G401 (cell line): ENCODE measurements at regions not wholly inside any gene's neighbourhood (a gene's known extent, or its start where the extent isn't known, plus 50 kb on each side); places are given as distances from the start of the nearest gene placed in this dataset.
"Not testable (repeated sequence)": the region's sequence is repeated elsewhere in the genome, so short reads cannot be mapped to it uniquely, and the experiment has no call there.

ENCODE experiments used
- DNase-seq: peaks from one replicate; pipeline ENCODE4 v3.0.0-alpha.2; 2015; ENCODE audit warnings: low spot score
- in situ Hi-C: cut with HindIII; loops from 2 replicates; pipeline ENCODE4 v1.10.0; 2016; ENCODE audit warnings: low sequenced_read_pairs, mixed read lengths

DNA sequence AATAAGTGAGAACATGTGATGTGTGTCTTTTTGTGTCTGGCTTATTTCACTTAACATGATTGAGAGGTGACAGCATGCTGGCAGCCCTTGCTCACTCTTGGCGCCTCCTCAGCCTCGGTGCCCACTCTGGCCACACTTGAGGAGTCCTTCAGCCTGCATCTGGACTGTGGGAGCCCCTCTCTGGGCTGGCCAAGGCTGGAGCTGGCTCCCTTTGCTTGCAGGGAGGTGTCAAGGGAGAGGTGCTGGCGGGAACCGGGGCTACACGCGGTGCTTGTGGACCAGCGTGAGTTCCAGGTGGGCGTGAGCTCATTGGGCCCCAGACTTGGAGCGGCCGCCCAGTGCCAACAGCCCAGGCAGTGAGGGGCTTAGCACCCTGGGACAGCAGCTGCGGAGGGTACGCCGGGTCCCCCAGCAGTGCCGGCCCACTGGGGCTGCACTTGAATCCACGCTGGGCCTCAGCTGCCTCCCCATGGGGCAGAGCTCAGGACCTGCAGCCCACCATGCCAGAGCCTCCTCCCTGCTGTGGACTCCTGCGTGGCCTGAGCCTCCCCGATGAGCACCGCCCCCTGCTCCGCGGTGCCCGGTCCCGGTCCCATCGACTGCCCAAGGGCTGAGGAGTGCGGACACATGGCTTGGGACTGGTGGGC, 658.6 kb downstream of the GRXCR1 start:
- DNase-seq, result no peak
- in situ Hi-C loops, result no loop called here

DNA sequence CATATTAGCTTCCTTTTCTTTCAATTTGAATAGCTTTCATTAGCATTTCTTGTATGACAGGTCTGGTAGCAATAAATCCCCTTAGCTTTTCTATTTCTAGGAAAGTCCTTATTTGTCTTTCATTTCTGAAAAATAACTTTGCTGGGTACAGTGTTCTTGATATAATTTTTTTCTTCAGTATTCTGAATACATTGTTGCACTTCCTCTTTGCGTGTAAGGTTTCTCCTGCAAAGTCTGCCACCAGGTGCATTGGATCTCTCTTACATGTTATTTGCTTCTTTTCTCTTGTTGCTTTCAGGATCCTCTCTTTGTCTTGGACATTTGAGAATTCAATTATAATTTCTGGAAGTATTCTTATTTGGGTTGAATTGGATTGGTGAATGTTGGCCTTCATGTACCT, 663.7 kb downstream of the GRXCR1 start:
- in situ Hi-C loops, result no loop called here

DNA sequence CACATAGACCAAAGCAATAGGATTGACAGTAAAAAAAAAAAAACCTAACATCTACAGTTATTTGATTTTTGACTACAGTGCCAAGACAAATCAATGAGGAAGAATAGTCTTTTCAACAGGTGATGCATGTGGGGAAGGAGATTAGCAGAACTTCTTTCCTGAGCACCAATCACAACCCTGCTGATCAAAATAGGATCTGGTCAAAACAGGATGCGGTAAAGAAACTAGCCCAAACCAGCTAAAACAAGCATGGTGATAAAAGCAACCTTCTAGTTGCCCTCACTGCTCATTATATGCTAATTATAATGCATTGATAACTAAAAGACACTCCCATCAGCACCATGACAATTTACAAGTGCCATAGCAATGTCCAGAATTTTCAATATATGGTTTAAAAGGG, 667.5 kb downstream of the GRXCR1 start:
- DNase-seq, result no peak
- in situ Hi-C loops, result no loop called here

More for the DNA sequence above, 663.7 kb downstream of the GRXCR1 start:
- no peak for DNase-seq

DNA sequence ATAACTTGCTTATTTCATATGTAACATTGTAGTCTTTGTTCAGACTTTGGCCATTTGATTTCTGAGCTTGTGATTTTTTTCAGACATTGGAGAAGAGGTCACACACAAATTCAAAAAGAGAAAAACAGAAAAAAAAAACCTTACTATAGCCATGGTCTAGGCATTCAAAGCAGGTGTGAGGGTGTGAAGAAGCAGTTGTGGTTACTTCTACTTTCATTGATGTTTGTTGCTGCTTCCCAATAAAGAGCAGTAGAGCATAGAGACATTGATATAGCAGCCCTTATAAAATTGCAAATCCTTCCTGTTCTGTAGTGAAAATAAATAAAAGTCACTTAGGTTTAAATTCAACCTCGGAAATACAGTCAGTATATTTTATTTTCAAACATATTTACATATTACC, 671.6 kb downstream of the GRXCR1 start:
- in situ Hi-C loops, result no loop called here
- no peak for DNase-seq

DNA sequence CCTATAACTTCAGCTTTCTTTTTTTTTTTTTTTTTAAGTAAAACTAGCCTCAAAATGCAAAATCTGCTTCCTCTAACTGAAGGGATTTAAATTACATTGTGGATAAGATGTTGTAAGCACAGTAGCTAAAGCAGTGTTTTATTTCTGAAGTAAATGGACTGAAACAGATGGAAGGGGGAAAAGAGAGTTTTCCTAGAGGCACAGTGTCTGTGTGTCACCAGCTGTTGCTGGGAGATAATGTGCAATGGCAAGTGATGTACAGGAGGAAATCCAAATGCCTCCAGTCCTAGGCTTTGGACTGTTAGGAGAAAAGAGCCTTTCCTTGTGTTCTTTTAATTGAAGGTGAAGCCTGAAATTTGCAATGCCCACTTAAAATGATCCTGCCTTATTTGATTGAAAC, 672.1 kb downstream of the GRXCR1 start:
- in situ Hi-C loops, result no loop called here
- DNase-seq, result peak; percentile 30

DNA sequence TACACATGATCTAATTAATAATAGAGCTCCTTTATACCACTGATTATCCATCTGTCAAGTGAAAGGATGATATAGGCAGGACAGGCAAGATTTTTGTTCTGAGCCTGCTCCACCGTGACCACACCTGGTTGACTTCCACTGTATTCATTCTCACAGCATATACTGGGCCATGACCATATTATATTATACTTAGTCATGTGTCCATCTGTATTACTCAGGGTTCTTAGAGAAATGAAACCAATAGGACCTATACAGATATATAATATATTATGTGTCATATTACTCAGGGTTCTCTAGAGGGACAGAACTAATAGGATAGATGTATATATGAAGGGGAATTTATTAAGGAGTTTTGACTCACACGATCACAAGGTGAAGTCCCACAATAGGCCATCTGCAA, 675.1 kb downstream of the GRXCR1 start:
- in situ Hi-C loops, result no loop called here

DNA sequence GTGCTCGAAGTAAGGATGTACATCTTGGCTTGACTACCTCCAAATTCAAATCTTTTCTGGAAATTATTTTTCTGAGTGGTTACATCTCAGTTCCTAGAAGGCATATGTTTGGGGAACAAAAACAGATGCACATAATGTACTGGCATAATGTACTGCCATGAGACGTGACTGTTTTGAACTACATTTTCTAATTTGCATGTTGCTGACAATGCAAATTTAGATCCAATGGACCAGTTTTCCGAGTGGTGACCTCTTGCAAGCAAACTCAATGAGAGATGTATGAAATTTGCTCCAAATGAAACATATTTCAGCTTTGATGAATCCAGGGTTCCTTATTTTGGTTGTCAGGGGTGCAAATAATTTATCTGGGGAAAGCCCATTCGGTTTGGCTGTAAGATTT, 694.3 kb downstream of the GRXCR1 start:
- in situ Hi-C loops, result no loop called here
- no peak for DNase-seq

More for the DNA sequence above, 675.1 kb downstream of the GRXCR1 start:
- DNase-seq, result no peak

DNA sequence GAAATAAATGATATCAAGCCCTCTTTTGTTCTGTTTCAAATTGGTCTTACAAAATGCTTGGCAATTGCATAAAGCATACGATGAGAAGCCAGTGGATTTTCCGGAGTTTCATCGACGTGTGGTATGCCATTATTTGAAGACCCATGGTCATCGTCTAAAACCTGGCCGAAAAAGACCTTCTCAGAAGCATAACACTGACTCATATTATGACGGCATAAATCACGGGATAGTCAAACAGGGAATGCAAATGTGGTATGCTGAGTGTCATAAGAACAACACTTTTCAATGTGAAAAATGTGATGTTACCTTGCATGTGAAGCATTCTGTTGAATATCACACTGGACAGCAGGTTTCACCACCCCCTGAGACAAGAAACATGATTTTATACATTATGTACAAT, 695.2 kb downstream of the GRXCR1 start:
- DNase-seq, result no peak
- in situ Hi-C loops, result no loop called here

DNA sequence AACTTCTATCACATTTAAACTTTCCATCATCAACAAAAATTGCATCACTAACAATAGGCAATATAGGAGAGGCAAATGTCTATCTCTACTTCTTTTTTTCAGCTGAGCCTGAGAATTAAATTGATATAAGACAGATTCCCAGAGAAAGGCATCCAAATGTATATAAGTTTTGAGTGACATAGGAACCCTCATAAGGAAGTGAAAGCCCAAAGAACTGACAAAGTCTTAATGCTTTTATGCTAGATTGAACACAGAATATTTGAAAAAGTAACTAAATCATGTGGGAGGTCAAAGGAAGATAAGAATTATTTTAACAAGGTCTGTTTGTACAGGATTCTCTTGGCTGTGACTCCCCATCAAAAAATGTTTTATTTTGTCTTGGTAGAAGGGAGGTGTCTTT, 714.9 kb downstream of the GRXCR1 start:
- in situ Hi-C loops, result no loop called here
- DNase-seq, result no peak

DNA sequence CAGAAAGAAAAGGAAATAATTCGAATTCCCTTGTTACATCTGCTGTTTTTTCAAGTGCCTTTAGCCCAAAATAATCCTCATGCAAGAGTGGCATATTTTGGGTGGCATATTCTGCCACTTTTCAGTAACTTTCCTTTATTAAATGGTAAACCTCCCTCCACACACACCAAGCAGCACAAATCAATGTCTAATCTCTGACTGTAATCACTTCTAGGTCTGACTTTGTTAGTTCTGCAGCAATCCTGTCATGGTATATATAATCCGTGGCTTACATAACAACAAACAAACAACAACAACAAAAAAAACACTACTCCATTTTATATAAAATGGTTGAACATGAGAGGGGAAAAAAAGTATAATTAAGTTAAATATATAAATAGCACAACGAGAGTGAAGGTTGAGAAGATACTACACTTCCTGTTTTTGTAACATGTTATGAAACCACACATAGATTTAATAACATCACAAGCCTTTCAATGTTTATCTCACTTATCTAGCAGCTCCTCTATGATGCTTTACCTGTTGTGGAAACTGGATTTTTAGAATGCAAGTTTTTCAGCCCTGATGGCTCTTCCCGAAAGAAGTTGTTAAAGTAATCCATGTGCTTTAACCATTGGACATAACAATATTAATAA, 715.4 kb downstream of the GRXCR1 start:
- in situ Hi-C loops, result no loop called here
- DNase-seq, result no peak

DNA sequence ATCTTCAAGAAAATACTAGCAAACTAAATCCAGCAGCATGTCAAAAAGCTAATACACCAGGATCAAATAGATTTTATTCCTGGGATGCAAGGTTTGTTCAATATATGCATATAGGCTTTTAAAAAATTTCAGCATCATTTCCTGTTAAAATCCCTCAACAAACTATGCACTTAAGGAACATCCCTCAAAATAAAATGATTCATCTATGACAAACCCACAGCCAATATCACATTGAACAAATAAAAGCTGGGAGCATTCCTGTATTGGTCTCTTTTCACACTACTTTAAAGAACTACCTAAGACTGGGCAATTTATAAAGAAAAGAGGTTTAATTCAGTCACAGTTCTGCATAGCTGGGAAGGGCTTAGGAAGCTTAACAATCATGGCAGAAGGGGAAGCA, 726.7 kb downstream of the GRXCR1 start:
- DNase-seq, result no peak
- in situ Hi-C loops, result no loop called here

DNA sequence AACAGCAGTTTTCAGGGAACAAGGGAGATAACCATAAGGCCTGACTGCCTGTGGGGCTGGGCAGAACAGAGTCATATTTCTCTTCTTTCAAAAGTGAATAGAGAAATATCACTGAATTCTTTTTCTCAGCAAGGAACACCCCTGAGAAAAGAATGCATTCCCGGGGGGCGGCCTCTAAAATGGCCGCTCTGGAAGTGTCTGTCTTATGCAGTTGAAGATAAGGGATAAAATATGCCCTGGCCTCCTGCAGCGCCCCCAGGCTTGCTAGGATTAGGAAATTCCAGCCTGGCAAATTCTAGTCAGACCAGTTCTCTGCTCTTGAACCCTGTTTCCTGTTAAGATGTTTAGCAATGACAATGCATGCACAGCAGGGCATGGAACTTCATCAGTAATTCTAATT, 745.4 kb downstream of the GRXCR1 start:
- DNase-seq, in situ Hi-C loops: not testable (repeated sequence)

DNA sequence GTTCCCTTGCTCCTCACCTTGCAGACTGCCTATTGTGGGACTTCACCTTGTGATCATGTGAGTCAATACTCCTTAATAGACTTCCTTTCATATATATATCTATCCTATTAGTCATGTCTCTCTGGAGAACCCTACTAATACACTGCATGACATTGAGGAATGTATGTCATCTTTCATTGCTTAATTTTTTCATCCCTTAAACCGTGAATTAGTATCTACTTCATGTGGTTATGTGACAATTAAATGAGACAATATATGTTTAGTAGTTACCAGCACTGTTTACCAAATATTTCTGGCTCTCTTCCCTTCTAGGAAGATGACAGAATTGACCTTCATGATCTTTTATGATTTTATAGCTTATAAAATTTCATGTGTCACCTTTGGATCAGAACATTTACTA, 759.5 kb downstream of the GRXCR1 start:
- DNase-seq, result no peak
- in situ Hi-C loops, result no loop called here

DNA sequence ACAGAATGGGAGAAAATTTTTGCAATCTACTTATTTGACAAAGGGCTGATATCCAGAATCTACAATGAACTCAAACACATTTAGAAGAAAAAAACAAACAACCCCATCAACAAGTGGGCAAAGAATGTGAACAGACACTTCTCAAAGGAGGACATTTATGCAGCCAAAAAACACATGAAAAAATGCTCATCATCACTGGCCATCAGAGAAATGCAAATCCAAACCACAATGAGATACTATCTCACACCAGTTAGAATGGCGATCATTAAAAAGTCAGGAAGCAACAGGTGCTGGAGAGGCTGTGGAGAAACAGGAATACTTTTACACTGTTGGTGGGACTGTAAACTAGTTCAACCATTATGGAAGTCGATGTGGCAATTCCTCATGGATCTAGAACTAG, 767.0 kb downstream of the GRXCR1 start:
- in situ Hi-C loops, DNase-seq: not testable (repeated sequence)

DNA sequence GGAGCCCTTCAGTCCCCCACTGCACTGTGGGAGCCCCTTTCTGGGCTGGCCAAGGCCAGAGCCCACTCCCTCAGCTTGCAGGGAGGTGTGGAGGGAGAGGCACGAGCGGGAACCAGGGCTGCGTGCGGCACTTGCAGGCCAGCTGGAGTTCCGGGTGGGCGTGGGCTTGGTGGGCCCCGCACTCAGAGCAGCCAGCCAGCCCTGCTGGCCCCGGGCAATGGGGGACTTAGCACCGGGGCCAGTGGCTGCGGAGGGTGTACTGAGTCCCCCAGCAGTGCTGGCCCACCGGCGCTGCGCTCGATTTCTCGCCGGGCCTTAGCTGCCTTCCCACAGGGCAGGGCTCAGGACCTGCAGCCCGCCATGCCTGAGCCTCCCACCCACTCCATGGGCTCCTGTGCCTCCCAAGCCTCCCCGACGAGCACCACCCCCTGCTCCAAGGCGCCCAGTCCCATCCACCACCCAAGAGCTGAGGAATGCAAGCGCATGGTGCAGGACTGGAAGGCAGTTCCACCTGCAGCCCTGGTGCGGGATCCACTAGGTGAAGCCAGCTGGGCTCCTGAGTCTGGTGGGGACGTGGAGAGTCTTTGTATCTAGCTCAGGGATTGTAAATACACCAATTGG, 776.2 kb downstream of the KCTD8 start:
- DNase-seq, in situ Hi-C loops: not testable (repeated sequence)

DNA sequence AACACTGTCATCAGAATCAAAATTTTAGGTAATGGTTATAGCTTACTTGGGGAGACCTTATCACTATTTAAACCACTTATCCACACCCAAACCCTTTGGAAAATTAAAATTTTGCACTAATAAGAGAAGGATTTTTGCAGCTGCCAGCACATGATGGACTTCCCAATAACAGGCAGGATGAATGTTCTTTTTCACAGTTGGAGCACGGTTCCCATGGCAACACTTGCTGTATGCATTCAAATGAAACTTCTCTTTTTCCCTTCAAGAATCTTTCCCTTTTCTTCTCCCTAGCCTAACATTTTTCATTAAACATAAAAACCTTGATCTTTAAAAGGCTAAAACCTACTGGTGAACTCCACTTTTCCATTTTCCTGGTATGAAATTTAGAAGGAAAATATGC, 768.2 kb downstream of the KCTD8 start:
- DNase-seq, result peak; percentile 34
- in situ Hi-C loops, result no loop called here

DNA sequence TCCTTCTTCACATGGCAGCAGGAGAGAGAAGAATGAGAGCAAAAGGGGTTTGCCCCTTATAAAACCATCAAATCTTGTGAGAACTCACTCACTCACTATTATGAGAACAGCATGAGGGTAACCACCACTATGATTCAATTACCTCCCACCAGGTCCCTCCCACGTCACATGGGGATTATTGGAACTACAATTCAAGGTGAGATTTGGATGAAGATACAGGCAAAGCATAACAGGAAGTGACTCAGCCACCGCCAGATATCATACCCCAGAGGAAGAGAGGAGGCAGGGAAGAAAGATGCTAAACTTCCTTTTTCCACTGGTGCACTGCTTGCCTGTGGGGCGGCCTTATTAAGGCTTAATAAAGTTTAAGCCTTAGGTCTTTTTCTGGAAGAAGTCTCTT, 766.1 kb downstream of the KCTD8 start:
- in situ Hi-C loops, result no loop called here
- DNase-seq, result no peak

DNA sequence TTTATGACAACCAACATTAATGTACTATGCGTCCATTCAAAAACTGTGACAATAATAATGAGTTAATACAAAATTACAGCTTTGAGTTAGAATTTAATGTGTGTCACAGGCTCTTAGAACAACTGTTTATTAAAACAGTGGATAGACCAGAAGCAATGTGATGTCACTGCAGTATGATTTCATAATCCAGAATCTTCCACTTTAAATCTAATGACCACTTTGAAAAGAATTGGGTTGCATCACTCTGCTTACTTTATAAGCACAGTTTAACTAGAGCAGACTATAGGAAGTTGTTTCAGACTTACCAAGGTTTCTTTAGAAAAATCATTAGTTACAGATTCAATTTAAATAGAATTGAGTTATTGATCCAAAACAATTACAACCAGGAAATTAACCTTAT, 758.5 kb downstream of the KCTD8 start:
- in situ Hi-C loops, result no loop called here
- no peak for DNase-seq

DNA sequence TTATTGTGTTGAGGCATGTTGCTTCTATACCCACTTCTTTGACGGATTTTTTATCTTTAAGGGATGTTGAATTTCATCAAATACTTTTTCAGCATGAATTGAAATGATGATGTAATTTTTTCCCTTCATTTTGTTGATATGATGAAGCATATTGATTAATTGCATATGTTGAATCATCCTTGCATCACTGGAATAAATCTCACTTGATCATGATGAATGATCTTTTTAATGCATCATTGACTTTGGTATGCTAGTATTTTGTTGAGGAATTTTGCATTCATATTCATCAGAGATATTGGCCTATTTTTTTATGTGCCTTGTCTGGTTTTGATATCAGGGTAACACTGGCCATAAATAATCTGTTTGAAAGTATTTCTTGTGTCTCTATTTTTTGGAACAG, 754.7 kb downstream of the KCTD8 start:
- no peak for DNase-seq
- in situ Hi-C loops, result no loop called here

DNA sequence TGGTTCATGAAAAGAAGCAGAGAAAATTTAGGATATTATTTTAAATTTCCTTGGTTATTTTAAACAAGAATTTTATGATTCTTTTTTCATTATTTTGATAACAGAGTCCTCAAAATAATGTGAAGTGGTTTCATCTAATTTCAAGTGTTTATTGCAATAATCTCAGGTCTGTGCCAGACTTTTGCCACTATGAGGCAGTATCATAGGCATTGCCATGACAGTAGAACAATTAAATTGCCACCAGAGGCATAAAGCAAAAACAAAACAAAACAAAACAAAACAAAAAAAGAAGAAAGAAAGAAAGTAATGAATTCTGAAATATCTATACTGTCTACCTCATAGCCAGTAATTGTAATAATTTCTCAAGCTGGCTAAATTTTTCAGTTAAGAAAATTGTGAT, 739.2 kb downstream of the KCTD8 start:
- in situ Hi-C loops, result no loop called here

More for the DNA sequence above, 739.2 kb downstream of the KCTD8 start:
- DNase-seq, result no peak
